CD14-positive monocyte (primary cell): ENCODE measurements at regions not wholly inside any gene's neighbourhood (a gene's known extent, or its start where the extent isn't known, plus 50 kb on each side); places are given as distances from the start of the nearest gene placed in this dataset.

ENCODE experiments used
- DNase-seq, 3 donors: peaks; one replicate each; pipeline ENCODE4 v3.0.0-alpha.2; 2011 to 2022
- H2AFZ ChIP-seq: 2 replicates; pipeline ENCODE4 v1.6.0; 2012; ENCODE audit warnings: mild to moderate bottlenecking, low read depth, low read length, inconsistent platforms; ENCODE audit not compliant: insufficient read depth, poor library complexity, severe bottlenecking
- H3K27ac ChIP-seq, 2 donors: 1 replicate in 1 of 2; 2 replicates in 1 of 2; pipeline ENCODE4 v1.5.1; 2012 to 2013; ENCODE audit warnings: low read length in 2 of 2, control low read depth in 1 of 2, inconsistent platforms in 1 of 2, low read depth in 1 of 2, mild to moderate bottlenecking in 1 of 2
- H3K27me3 ChIP-seq, 2 donors: one replicate each; pipeline versions ENCODE4 v1.6.0 to v1.6.1; 2011 to 2013; ENCODE audit warnings: low read length in 2 of 2; ENCODE audit not compliant: control insufficient read depth in 2 of 2, insufficient read depth in 2 of 2
- H3K36me3 ChIP-seq, 2 donors: replicated peaks in 1 of 2; 1 replicate in 1 of 2; 2 replicates in 1 of 2; pipeline versions ENCODE4 v1.5.1 to v1.6.1; 2012 to 2013; ENCODE audit warnings: low read length in 2 of 2, control low read depth in 1 of 2, inconsistent platforms in 1 of 2, mild to moderate bottlenecking in 1 of 2; ENCODE audit not compliant: insufficient read depth in 2 of 2, control insufficient read depth in 1 of 2
- H3K4me1 ChIP-seq, 2 donors: 1 replicate in 1 of 2; 2 replicates in 1 of 2; pipeline versions ENCODE4 v1.5.1 to v1.6.1; 2012 to 2013; ENCODE audit warnings: low read length in 2 of 2, control low read depth in 1 of 2, inconsistent platforms in 1 of 2, mild to moderate bottlenecking in 1 of 2, moderate library complexity in 1 of 2; ENCODE audit not compliant: insufficient read depth in 2 of 2, control insufficient read depth in 1 of 2
- H3K4me2 ChIP-seq: replicated peaks from 2 replicates; pipeline ENCODE3; 2012; ENCODE audit warnings: low read length, moderate library complexity, mild to moderate bottlenecking; ENCODE audit not compliant: poor library complexity, severe bottlenecking; ENCODE audit errors: extremely low read depth
- H3K4me3 ChIP-seq, 3 experiments: fragments of 200-600 bp in 1 of 3; sonication (generic) in 1 of 3; replicated peaks in 1 of 3; 1 replicate in 2 of 3; 2 replicates in 1 of 3; pipeline ENCODE4 v1.5.1; 2011 to 2013; ENCODE audit warnings: low read length in 3 of 3, mild to moderate bottlenecking in 3 of 3, control low read depth in 2 of 3, low read depth in 2 of 3, inconsistent platforms in 1 of 3, moderate library complexity in 1 of 3
- H3K79me2 ChIP-seq: 2 replicates; pipeline ENCODE4 v1.6.0; 2012; ENCODE audit warnings: mild to moderate bottlenecking, control low read depth, inconsistent platforms, low read length, moderate library complexity; ENCODE audit not compliant: insufficient read depth
- H3K9ac ChIP-seq: 2 replicates; pipeline ENCODE4 v1.6.0; 2017; ENCODE audit warnings: low read length, mild to moderate bottlenecking; ENCODE audit not compliant: insufficient read depth, poor library complexity, severe bottlenecking
- H3K9me3 ChIP-seq, 2 donors: replicated peaks in 1 of 2; 1 replicate in 1 of 2; 2 replicates in 1 of 2; pipeline versions ENCODE4 v1.5.1 to v1.6.1; 2012 to 2013; ENCODE audit warnings: low read length in 2 of 2, control low read depth in 1 of 2; ENCODE audit not compliant: control insufficient read depth in 1 of 2, insufficient read depth in 1 of 2
- H4K20me1 ChIP-seq: 2 replicates; pipeline ENCODE4 v1.6.0; 2012; ENCODE audit warnings: mild to moderate bottlenecking, low read length, control low read depth, moderate library complexity; ENCODE audit not compliant: insufficient read depth
- H3K27ac Mint-ChIP-seq, 7 donors: one replicate each; pipeline ENCODE4 v1.8.0; 2020; ENCODE audit warnings: mild to moderate bottlenecking in 7 of 7, mixed read lengths in 7 of 7, moderate library complexity in 6 of 7, inconsistent platforms in 2 of 7
- H3K27me3 Mint-ChIP-seq, 3 donors: one replicate each; pipeline ENCODE4 v1.8.0; 2021 to 2022; ENCODE audit warnings: low read depth in 3 of 3, mild to moderate bottlenecking in 3 of 3, mixed read lengths in 3 of 3, moderate library complexity in 3 of 3, inconsistent platforms in 1 of 3
- H3K36me3 Mint-ChIP-seq, 2 donors: one replicate each; pipeline ENCODE4 v1.8.0; 2020; ENCODE audit warnings: mixed read lengths in 2 of 2, inconsistent platforms in 1 of 2, mild to moderate bottlenecking in 1 of 2
- H3K4me1 Mint-ChIP-seq: one replicate; pipeline ENCODE4 v1.8.0; 2020; ENCODE audit warnings: mild to moderate bottlenecking, mixed read lengths
- H3K4me3 Mint-ChIP-seq, 2 donors: one replicate each; pipeline ENCODE4 v1.8.0; 2020; ENCODE audit warnings: mild to moderate bottlenecking in 2 of 2, mixed read lengths in 2 of 2, moderate library complexity in 1 of 2
- H3K9me3 Mint-ChIP-seq, 7 donors: one replicate each; pipeline ENCODE4 v1.8.0; 2020 to 2022; ENCODE audit warnings: mixed read lengths in 7 of 7, mild to moderate bottlenecking in 6 of 7, moderate library complexity in 6 of 7, inconsistent platforms in 2 of 7
- WGBS: methylation state at CpG from one replicate; pipeline ENCODE4 v1.1.5; 2013; ENCODE audit warnings: missing lambda C conversion rate; ENCODE audit not compliant: insufficient coverage; 5-methylcytosine and 5-hydroxymethylcytosine counted together
- intact Hi-C, 2 donors: fragments of 100-400 bp; cut with micrococcal nuclease; formaldehyde crosslinking; loops; one replicate each; pipeline versions ENCODE4 v1.15.0 to v1.15.1; 2023
- TF ChIP-seq, protein P1 (sequence below): fragments of 200-600 bp; IDR thresholded peaks from one replicate; pipeline ENCODE4 v1.8.0; 2022; ENCODE audit warnings: antibody characterized with exemption, mild to moderate bottlenecking

DNA sequence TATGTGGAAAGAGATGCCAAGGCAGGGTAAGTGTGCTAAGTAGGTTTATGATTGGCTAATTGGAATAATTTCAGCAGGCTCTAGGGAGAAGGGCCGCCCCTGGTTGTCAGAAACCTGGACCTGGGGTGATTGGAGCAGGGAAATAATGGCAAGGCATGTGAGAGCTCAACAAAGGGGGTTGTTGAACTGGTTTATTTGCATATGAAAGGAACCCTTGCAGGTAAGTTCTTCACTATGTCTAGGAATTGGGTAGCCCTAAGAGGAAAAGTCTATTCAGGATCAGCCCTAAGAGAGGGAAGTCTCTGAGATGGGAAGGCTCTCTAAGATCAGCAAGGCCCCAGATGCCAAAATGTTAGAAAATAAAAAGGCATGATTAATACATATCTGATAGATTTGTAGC is 139.9 kb upstream of the PRNP start:
- no peak for DNase-seq
- no peaks in the 10 kb centered on the region for H3K9me3 ChIP-seq
- no peaks in the 10 kb centered on the region for H3K4me1 ChIP-seq
- H3K27me3 Mint-ChIP-seq = peaks cover 13 to 15% (median 15%) of the 10 kb centered on the region in 3 donors
- no peaks in the 10 kb centered on the region for H3K4me1 Mint-ChIP-seq
- H3K36me3 ChIP-seq = no peaks in the 10 kb centered on the region
- intact Hi-C loops = no loop called here
- H3K9me3 Mint-ChIP-seq = peaks cover 0 to 3% (median 0%) of the 10 kb centered on the region in 7 donors
- H4K20me1 ChIP-seq = no peaks in the 10 kb centered on the region
- no peak overlapping the region for H3K9ac ChIP-seq
- H3K27me3 ChIP-seq = peaks cover 3 to 5% of the 10 kb centered on the region in 2 donors
- TF ChIP-seq, protein P1, sequence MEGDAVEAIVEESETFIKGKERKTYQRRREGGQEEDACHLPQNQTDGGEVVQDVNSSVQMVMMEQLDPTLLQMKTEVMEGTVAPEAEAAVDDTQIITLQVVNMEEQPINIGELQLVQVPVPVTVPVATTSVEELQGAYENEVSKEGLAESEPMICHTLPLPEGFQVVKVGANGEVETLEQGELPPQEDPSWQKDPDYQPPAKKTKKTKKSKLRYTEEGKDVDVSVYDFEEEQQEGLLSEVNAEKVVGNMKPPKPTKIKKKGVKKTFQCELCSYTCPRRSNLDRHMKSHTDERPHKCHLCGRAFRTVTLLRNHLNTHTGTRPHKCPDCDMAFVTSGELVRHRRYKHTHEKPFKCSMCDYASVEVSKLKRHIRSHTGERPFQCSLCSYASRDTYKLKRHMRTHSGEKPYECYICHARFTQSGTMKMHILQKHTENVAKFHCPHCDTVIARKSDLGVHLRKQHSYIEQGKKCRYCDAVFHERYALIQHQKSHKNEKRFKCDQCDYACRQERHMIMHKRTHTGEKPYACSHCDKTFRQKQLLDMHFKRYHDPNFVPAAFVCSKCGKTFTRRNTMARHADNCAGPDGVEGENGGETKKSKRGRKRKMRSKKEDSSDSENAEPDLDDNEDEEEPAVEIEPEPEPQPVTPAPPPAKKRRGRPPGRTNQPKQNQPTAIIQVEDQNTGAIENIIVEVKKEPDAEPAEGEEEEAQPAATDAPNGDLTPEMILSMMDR = no peak
- no peak overlapping the region for H3K27ac ChIP-seq
- no peak overlapping the region for H3K4me2 ChIP-seq
- H3K79me2 ChIP-seq = no peaks in the 10 kb centered on the region
- no peaks in the 10 kb centered on the region for H3K36me3 Mint-ChIP-seq
- H2AFZ ChIP-seq = no peak overlapping the region
- no peak overlapping the region for H3K27ac Mint-ChIP-seq
- H3K4me3 Mint-ChIP-seq = no peak overlapping the region
- 100% methylated on average over 1 of the region's 1 CpG for WGBS
- no peak overlapping the region for H3K4me3 ChIP-seq

DNA sequence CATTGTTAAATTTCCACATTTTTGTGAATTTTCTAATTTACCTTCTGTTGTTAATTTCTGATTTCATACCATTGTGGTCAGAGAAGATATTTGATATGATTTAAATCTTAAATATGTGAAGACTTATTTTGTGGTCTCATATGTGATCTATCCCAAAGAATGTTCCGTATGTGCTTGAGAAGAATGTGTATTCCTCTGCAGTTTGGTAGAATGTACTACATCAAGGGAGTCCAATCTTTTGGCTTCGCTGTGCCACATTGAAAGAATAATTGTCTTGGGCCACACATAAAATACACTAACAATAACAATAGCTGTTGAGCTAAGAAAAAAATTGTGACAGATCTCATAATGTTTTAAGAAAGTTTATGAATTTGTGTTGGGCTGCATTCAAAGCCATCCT is 140.7 kb upstream of the PRNP start:
- no peaks in the 10 kb centered on the region for H3K79me2 ChIP-seq
- no peaks in the 10 kb centered on the region for H3K9me3 ChIP-seq
- Mint-ChIP-seq H3K4me3 (no peak overlapping the region), H3K9me3 (peaks cover 0 to 3% (median 0%) of the 10 kb centered on the region in 7 donors), H3K4me1 (no peaks in the 10 kb centered on the region), H3K27ac (no peak overlapping the region), H3K27me3 (peaks cover 12 to 16% (median 15%) of the 10 kb centered on the region in 3 donors), H3K36me3 (no peaks in the 10 kb centered on the region)
- H3K27me3 ChIP-seq = peaks cover 4 to 5% of the 10 kb centered on the region in 2 donors
- H3K9ac ChIP-seq = no peak overlapping the region
- H3K27ac ChIP-seq = no peak overlapping the region
- TF ChIP-seq, protein P1 = no peak
- no peak for DNase-seq
- no peak overlapping the region for H3K4me2 ChIP-seq
- intact Hi-C loops = no loop called here
- no peaks in the 10 kb centered on the region for H4K20me1 ChIP-seq
- H3K36me3 ChIP-seq = no peaks in the 10 kb centered on the region
- no CpG with 5 or more reads among the region's 2 CpGs for WGBS
- no peak overlapping the region for H2AFZ ChIP-seq
- H3K4me1 ChIP-seq = no peaks in the 10 kb centered on the region
- H3K4me3 ChIP-seq = no peak overlapping the region
